Vagina (tissue), 2 donors: ENCODE measurements at regions not wholly inside any gene's neighbourhood (a gene's known extent, or its start where the extent isn't known, plus 50 kb on each side); places are given as distances from the start of the nearest gene placed in this dataset.

Experiments
- DNase-seq, 2 donors: peaks; one replicate each; pipeline ENCODE4 v3.0.0-alpha.2; 2017; ENCODE audit errors: extremely low spot score in 2 of 2
- H3K27ac ChIP-seq: fragments of 200-600 bp; sonication (generic); one replicate; pipeline ENCODE4 v1.5.1; 2019
- H3K27me3 ChIP-seq: fragments of 200-600 bp; sonication (generic); one replicate; pipeline ENCODE4 v1.5.1; 2019
- H3K36me3 ChIP-seq, 2 donors: fragments of 200-600 bp; sonication (generic); one replicate each; pipeline ENCODE4 v1.5.1; 2017 to 2019
- H3K4me1 ChIP-seq: fragments of 200-600 bp; sonication (generic); one replicate; pipeline ENCODE4 v1.5.1; 2019
- H3K4me3 ChIP-seq, 2 donors: fragments of 200-600 bp; sonication (generic); 1 replicate in 1 of 2; 2 replicates in 1 of 2; pipeline ENCODE4 v1.5.1; 2016 to 2019
- H3K9me3 ChIP-seq: fragments of 200-600 bp; sonication (generic); one replicate; pipeline ENCODE4 v1.5.1; 2019
- CTCF ChIP-seq, 3 experiments: fragments of 450-650 bp in 2 of 3; fragments of 200-600 bp in 1 of 3; sonication (generic) in 1 of 3; IDR thresholded peaks; one replicate each; pipeline ENCODE4 v1.5.1; 2017 to 2019; ENCODE audit warnings: antibody characterized with exemption in 3 of 3, mild to moderate bottlenecking in 2 of 3, moderate library complexity in 2 of 3
- POLR2A ChIP-seq, 2 donors: fragments of 450-650 bp; IDR thresholded peaks; one replicate each; pipeline ENCODE4 v1.6.1; 2017; ENCODE audit warnings: antibody characterized with exemption in 2 of 2, mild to moderate bottlenecking in 2 of 2, moderate library complexity in 2 of 2
- POLR2AphosphoS5 ChIP-seq, 2 donors: sonication (generic); formaldehyde crosslinking; IDR thresholded peaks; one replicate each; pipeline ENCODE4 v1.9.0; 2017; ENCODE audit warnings: antibody characterized with exemption in 2 of 2, mild to moderate bottlenecking in 2 of 2, low read depth in 1 of 2; ENCODE audit not compliant: insufficient read depth in 1 of 2
- intact Hi-C: fragments of 100-400 bp; cut with DNase I; formaldehyde crosslinking; loops from one replicate; pipeline ENCODE4 v1.15.1; 2023

GRCh38 chr12:73413974-73414373, 1123.7 kb upstream of the ATXN7L3B start:
- H3K4me3 ChIP-seq: no peak overlapping the region
- intact Hi-C loops: no loop called here
- no peaks in the 10 kb centered on the region for H3K36me3 ChIP-seq
- H3K4me1 ChIP-seq: no peaks in the 10 kb centered on the region
- no peaks in the 10 kb centered on the region for H3K27me3 ChIP-seq
- no peaks in the 10 kb centered on the region for H3K9me3 ChIP-seq
- TF ChIP-seq POLR2A (IDR thresholded peaks at IDR 0.05) (no peak), POLR2AphosphoS5 (IDR thresholded peaks at IDR 0.05; ENCODE audit: insufficient read depth in 1 of 2, low read depth in 1 of 2) (no peak), CTCF (IDR thresholded peaks at IDR 0.05) (no peak)
- no peak for DNase-seq
- H3K27ac ChIP-seq: no peak overlapping the region

GRCh38 chr12:73414926-73415325, 1122.7 kb upstream of the ATXN7L3B start:
- DNase-seq: no peak
- H3K36me3 ChIP-seq: no peaks in the 10 kb centered on the region
- H3K4me1 ChIP-seq: no peaks in the 10 kb centered on the region
- no peak overlapping the region for H3K27ac ChIP-seq
- intact Hi-C loops: no loop called here
- H3K4me3 ChIP-seq: no peak overlapping the region
- H3K27me3 ChIP-seq: no peaks in the 10 kb centered on the region
- no peaks in the 10 kb centered on the region for H3K9me3 ChIP-seq
- TF ChIP-seq POLR2A (IDR thresholded peaks at IDR 0.05) (no peak), CTCF (IDR thresholded peaks at IDR 0.05) (no peak), POLR2AphosphoS5 (IDR thresholded peaks at IDR 0.05; ENCODE audit: insufficient read depth in 1 of 2, low read depth in 1 of 2) (no peak)

- TF ChIP-seq POLR2AphosphoS5 (IDR thresholded peaks at IDR 0.05; ENCODE audit: insufficient read depth in 1 of 2, low read depth in 1 of 2): no peak
- TF ChIP-seq POLR2A (IDR thresholded peaks at IDR 0.05): no peak
- no peak for TF ChIP-seq CTCF (IDR thresholded peaks at IDR 0.05)
- DNase-seq: no peak
- intact Hi-C loops: no loop called here
- no peaks in the 10 kb centered on the region for H3K36me3 ChIP-seq
- H3K9me3 ChIP-seq: no peaks in the 10 kb centered on the region
- H3K27me3 ChIP-seq: no peaks in the 10 kb centered on the region
- H3K27ac ChIP-seq: no peak overlapping the region
- H3K4me3 ChIP-seq: no peak overlapping the region
- H3K4me1 ChIP-seq: no peaks in the 10 kb centered on the region
Measured at GRCh38 chr12:73418541-73418940, 1119.1 kb upstream of the ATXN7L3B start.

GRCh38 chr12:73421832-73422231, 1115.8 kb upstream of the ATXN7L3B start:
- no peak for DNase-seq
- intact Hi-C loops: no loop called here
- Histone ChIP-seq H3K27me3 (no peaks in the 10 kb centered on the region), H3K9me3 (no peaks in the 10 kb centered on the region), H3K4me3 (no peak overlapping the region), H3K27ac (no peak overlapping the region), H3K4me1 (no peaks in the 10 kb centered on the region), H3K36me3 (no peaks in the 10 kb centered on the region)
- TF ChIP-seq CTCF (IDR thresholded peaks at IDR 0.05) (no peak), POLR2AphosphoS5 (IDR thresholded peaks at IDR 0.05; ENCODE audit: insufficient read depth in 1 of 2, low read depth in 1 of 2) (no peak)

- intact Hi-C loops: no loop called here
- H3K4me3 ChIP-seq: no peak overlapping the region
- no peaks in the 10 kb centered on the region for H3K36me3 ChIP-seq
- TF ChIP-seq CTCF (IDR thresholded peaks at IDR 0.05) (no peak), POLR2AphosphoS5 (IDR thresholded peaks at IDR 0.05; ENCODE audit: insufficient read depth in 1 of 2, low read depth in 1 of 2) (no peak), POLR2A (IDR thresholded peaks at IDR 0.05) (no peak)
- no peak overlapping the region for H3K27ac ChIP-seq
- no peaks in the 10 kb centered on the region for H3K9me3 ChIP-seq
- H3K4me1 ChIP-seq: no peaks in the 10 kb centered on the region
- H3K27me3 ChIP-seq: no peaks in the 10 kb centered on the region
- no peak for DNase-seq
Measured at GRCh38 chr12:73424484-73424883, 1113.2 kb upstream of the ATXN7L3B start.
